Kidney epithelial cell (primary cell): ENCODE measurements at regions not wholly inside any gene's neighbourhood (a gene's known extent, or its start where the extent isn't known, plus 50 kb on each side); places are given as distances from the start of the nearest gene placed in this dataset.

Experiments
- DNase-seq: peaks from one replicate; pipeline ENCODE4 v3.0.0-alpha.2; 2010; ENCODE audit warnings: low read depth
- H3K27me3 ChIP-seq: 2 replicates; pipeline ENCODE4 v1.6.0; 2011; ENCODE audit warnings: low read length; ENCODE audit not compliant: control insufficient read depth, insufficient read depth
- H3K36me3 ChIP-seq: 2 replicates; pipeline ENCODE4 v1.5.1; 2011; ENCODE audit warnings: low read length; ENCODE audit not compliant: control insufficient read depth, insufficient read depth
- H3K4me3 ChIP-seq: 2 replicates; pipeline ENCODE4 v1.5.1; 2011; ENCODE audit warnings: low read depth, mild to moderate bottlenecking, control low read depth, low read length
- CTCF ChIP-seq: IDR thresholded peaks from 2 replicates; pipeline ENCODE4 v1.5.1; 2011; ENCODE audit warnings: mild to moderate bottlenecking, moderate library complexity, low read length, control low read depth, inconsistent platforms; ENCODE audit not compliant: insufficient read depth, poor library complexity, severe bottlenecking

DNA sequence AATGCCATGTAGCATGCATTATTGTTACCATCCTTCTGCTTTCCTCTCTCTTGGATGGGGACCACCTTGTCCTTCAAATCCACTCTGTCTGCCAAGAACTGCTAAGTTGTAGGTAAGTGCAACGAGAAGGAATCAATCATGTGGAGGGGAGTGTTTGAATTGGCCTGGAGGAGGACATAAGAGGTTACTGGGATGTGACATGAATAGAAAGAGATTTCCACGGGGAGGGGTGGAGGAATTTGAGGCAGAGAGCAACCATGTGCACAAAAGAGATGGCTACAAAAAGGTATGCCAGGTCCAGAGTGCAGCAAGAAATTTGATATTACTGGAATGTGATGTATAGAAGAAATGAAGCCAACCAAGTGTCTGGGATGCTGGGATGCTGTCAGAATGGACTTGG, 648.9 kb upstream of the KLF4 start:
- Histone ChIP-seq H3K4me3 (no peak overlapping the region), H3K36me3 (no peaks in the 10 kb centered on the region), H3K27me3 (no peaks in the 10 kb centered on the region)
- TF ChIP-seq CTCF = no peak
- no peak for DNase-seq

DNA sequence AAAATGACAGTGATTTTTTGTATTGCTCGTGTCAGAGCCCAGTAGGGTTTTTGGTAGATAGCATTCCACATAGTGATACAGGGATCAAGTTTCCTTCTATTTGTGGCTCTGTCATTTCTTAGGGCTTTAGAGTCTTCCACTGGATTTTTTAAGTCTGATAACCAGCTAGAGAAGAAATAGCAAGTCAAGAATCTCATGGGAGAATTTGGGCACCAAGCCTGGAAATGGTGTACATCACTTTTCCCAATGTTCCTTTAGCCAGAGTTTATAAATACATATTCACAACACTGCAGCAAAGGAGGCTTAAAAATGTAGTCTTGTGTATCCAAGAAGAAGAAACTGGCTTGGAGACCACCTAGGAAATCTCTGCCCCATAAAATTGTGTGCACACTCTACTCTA, 647.1 kb upstream of the KLF4 start:
- no peak for DNase-seq
- no peaks in the 10 kb centered on the region for H3K27me3 ChIP-seq
- H3K36me3 ChIP-seq = no peaks in the 10 kb centered on the region
- no peak for TF ChIP-seq CTCF
- H3K4me3 ChIP-seq = no peak overlapping the region

- no peak overlapping the region for H3K4me3 ChIP-seq
- H3K27me3 ChIP-seq = no peaks in the 10 kb centered on the region
These were observed 645.0 kb upstream of the KLF4 start for GRCh38 chr9:108134486-108135128.

DNA sequence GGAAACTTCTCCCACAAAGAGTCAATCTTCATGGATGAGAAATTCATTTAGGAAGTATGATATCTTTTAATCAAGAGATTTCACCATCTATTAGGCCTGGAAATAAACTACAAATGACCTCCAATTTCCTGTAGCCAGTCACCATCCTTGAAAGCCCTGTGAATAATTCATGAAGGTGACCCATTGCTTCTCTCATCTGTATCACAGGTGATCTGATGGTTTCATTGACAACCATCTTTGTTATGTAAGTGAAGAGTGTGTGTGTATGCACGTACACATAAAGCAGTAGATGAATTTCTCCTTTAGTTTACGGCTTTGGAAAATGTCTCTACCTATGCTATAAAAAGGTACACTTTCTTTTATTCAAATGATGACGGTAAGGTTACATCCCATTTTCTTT, 644.1 kb upstream of the KLF4 start:
- no peak for DNase-seq
- Histone ChIP-seq H3K4me3 (no peak overlapping the region), H3K36me3 (no peaks in the 10 kb centered on the region), H3K27me3 (no peaks in the 10 kb centered on the region)
- TF ChIP-seq CTCF = no peak

More at GRCh38 chr9:108134486-108135128, 645.0 kb upstream of the KLF4 start:
- DNase-seq = no peak
- H3K36me3 ChIP-seq = no peaks in the 10 kb centered on the region
- no peak for TF ChIP-seq CTCF

DNA sequence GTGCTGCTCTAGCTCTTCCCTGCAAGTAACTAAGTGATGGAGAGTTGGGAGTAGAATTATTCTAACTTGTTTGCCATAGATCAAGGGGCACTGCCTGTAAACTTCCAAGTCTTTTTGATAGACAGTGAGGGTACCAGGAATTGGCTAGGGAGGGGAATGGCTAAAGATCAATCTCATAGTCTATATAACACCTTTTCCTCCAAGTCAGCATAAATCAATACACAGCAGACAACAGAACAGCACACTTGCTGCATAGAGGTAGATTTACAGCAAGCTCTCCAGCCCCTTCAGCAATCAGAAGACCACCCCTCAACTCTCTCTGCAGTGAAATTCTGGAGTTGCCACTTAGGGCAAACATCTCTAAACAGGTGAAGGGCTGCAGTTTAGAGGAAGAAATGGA, 643.5 kb upstream of the KLF4 start:
- no peak overlapping the region for H3K4me3 ChIP-seq
- no peak for TF ChIP-seq CTCF
- H3K36me3 ChIP-seq = no peaks in the 10 kb centered on the region
- no peak for DNase-seq
- H3K27me3 ChIP-seq = no peaks in the 10 kb centered on the region

DNA sequence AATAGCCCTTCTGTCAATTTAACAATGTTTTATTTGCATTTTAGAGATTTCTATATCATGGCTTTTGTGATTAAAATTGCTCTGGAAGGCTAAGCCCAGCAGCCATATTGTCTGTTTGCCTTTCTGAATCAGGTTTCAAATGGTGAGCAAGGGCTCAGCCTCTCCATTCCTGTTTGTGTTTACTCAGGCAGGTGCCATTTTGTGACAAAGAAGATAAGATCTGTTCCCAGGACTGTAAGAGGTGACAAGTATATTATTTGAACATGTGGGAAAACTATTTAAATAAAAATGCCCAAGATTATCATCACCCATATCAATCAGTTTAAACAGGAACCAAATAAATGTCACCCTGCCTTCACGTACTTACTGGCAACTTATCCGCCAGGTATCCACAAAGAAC, 641.3 kb upstream of the KLF4 start:
- no peaks in the 10 kb centered on the region for H3K27me3 ChIP-seq
- no peaks in the 10 kb centered on the region for H3K36me3 ChIP-seq
- DNase-seq = no peak
- no peak for TF ChIP-seq CTCF
- no peak overlapping the region for H3K4me3 ChIP-seq
